Stimulated activated CD4-positive, alpha-beta T cell treated with anti-CD3 and anti-CD28 coated beads, Interleukin-15, amount 100 ng/mL, for 48 hours (primary cell): ENCODE measurements at regions not wholly inside any gene's neighbourhood (a gene's known extent, or its start where the extent isn't known, plus 50 kb on each side); places are given as distances from the start of the nearest gene placed in this dataset.
"Not testable (repeated sequence)": the region's sequence is repeated elsewhere in the genome, so short reads cannot be mapped to it uniquely, and the experiment has no call there.

Experiments
- DNase-seq, 2 donors: peaks; one replicate each; pipeline ENCODE4 v3.0.0-alpha.2; 2020; ENCODE audit warnings: low read depth in 2 of 2

DNA sequence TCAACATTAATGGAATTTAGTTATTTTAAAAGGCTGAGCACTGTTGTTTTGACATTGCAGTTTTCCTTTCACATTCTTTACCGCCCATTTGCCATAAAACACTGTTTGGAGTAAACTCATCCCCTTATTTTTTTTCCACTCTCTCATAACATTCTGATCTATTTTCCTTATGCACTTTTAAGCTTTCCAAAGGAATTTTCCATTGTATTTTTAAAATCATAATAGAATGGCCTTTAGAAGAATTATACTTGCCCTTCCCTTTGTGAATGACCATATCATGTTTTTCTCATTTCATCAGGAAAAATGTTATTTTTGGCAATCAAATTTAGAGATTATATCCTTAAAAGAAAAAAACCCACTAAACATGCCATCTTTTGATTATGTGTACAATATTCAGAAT, 1074.2 kb downstream of the STIM2 start:
- DNase-seq = no peak

- DNase-seq = no peak
These were observed 1086.2 kb downstream of the STIM2 start for GRCh38 chr4:27946799-27947198.

DNA sequence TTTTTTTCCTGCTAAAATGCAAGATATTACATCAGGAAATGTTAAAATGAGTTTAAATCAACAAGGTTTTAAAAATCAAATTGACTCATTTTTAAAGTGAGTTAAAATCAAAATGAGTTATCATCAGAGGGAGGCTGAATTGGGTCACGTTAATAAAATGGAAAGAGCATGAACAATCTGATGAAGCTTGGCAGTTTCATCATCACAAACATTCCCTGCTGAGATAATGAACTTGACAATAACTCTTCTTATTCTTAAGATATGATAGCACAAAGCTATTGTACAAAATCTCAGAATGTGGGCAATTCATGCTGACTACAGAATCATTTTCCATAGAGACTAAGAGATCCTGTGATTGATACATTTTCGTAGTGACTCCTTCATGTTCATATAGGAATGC, 1086.7 kb downstream of the STIM2 start:
- no peak for DNase-seq

DNA sequence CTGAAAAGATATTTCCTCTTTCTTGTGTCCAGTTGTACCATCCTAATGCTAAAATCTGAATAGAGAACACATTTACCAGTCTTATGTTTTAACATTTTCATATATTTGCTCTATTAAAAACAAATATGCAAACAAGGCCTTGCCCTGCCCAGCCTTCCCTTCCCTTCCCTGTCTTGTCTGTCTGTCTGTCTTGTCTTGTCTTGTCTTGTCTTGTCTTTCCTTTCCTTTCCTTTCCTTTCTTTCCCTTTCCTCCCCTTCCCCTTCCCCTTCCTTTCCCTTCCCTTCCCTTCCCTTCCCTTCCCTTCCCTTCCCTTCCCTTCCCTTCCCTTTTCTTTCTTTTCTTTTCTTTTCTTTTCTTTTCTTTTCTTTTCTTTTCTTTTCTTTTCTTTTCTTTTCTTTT, 1103.5 kb downstream of the STIM2 start:
- no peak for DNase-seq

DNA sequence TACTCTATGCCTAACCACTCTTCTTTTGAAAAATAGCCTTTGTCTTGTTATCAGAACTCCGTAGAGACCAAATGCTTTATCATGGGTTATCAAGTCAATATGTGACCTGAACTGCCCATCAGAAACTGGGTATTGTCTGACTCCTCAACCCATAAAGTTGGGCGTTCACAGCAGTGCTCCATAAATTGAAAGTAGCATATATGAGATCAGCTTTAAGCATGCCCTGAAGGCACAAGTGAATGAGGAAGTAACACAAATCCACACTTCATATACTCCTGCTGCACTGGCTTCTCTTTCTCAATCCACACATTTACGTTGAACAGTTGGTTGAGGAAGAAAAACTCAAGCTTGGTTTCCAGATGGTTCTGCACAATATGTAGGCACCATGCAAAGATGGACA, 1106.0 kb downstream of the STIM2 start:
- no peak for DNase-seq

DNA sequence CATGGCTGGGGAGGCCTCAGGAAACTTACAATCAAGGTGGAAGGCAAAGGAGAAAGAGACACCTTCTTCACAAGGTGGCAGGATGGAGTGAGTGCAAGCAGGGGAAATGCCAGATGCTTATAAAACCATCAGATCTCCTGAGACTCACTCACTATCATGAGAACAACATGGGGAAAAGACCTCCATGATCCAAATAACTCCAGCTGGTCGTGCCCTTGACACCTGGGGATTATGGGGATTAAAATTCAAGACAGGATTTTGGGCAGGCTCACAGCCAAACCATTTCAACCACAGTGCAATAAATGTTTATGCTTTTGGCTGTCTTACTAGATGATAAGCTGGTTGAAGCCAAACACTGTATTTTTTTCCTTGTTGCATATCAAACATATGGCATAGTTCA, 1112.4 kb downstream of the STIM2 start:
- DNase-seq = no peak

DNA sequence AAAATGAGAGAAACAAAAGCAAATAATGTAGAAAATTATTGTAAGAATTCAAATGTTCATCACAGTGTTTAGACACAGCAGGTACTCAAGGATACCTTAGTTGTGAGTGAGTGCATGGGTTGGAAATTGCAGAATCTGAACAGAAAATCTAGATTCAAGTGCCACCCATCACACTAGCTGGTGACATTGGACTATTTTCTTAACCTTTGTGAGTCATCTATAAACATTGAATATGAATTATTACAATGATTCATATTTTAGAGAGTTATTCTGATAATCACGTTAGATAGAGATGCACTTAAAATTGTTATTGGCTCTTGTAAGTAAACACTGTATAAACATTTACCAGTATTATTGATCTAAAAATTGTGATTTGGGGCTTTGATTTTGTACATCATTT, 1113.1 kb downstream of the STIM2 start:
- DNase-seq = no peak

DNA sequence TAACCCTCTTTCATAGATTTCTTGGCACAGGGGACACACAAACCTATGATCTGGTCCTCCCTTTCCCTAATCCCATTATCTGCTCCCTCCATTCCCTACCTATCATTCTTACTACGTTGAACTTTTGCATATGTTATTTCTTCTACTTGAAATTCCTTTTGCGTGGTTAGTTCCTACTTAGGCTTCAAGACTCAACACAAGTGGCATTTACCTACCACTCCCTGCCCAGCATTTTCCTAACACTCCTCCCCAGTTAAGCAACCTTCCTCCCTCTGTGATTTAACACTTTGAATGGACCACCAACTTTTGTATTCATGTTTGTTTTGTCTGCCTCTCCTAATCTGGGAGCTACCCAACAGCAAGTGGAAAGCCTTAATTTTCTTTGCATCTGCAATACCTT, 1113.7 kb downstream of the STIM2 start:
- DNase-seq = no peak

- not testable (repeated sequence) for DNase-seq
These were observed 1114.2 kb downstream of the STIM2 start for GRCh38 chr4:27974881-27975280.

DNA sequence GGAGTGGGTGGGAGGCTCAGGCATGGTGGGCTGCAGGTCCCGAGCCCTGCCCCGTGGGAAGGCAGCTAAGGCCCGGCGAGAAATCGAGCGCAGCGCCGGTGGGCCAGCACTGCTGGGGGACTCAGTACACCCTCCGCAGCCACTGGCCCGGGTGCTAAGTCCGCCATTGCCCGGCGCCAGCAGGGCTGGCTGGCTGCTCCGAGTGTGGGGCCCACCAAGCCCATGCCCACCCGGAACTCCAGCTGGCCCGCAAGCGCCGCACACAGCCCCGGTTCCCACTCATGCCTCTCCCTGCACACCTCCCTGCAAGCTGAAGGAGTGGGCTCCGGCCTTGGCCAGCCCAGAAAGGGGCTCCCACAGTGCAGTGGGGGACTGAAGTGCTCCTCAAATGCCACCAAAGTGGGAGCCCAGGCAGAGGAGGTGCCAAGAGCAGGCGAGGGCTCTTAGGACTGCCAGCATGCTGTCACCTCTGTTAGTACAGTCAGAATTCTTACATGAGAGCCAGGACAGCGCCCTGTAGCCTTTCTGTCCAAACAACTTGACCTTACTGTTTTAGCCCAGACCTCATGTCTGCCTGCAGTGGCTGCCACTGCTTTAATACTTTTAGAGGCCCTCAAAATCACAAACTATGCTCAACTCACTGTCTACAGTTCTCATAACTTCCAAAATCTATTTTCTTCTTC, 1117.9 kb downstream of the STIM2 start:
- DNase-seq = not testable (repeated sequence)

DNA sequence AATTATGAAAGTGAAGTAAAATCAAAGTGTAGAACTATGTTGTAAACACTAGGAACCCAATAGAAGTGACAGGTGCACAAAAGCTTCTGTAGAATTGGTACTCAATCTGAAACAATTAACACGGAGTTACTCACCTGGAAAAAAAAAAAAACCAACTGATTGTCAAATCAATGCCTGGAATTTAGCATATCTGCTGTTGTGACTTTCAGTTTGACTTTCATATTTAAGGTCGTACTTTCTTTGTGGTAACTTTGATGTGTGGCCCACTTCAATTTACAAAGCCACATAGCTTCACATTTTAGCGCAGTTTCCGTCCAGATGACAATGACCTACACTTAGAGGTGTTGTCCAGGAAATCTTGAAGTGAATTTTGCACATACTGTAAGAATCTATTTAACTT, 1124.9 kb downstream of the STIM2 start:
- no peak for DNase-seq

DNA sequence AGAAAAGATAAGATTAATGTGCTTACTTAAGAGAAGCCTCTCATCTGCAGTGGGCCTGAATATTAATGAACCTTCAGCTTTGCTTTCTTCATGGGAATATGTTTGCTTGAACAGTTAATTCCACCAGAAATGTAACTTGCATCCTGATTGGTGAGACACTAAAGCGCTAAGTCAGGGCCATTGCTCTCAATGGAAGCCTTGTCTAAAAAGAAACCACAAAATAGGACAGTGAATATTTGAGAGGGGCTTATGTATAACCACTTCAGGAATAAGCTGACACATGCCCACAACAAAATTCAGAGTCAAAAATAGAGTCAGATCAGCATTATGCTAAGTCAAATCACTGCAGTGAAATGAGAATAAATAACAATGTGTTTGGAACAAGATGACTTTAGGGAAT, 1125.8 kb downstream of the STIM2 start:
- DNase-seq = no peak

GRCh38 chr4:28001698-28002097, 1141.1 kb downstream of the STIM2 start:
- DNase-seq = no peak

DNA sequence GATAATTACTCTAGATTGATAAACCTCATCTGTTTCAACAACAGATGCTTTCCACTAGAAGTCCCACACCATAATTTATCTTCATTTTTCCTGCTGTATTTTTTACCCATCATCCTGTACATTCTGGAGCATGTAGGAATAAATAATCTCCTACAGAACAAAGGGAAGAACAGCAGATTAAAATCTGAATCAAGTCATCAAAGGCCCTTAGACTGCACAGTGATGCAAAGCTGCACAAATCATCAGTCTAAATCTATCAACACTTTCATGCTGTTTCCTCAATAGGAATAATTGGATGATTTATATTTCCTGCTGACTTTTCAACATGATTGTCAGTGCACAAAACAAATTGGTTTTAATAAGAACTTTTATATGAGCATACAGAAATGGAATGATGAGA, 1143.9 kb downstream of the STIM2 start:
- no peak for DNase-seq

- no peak for DNase-seq
These were observed 1145.4 kb downstream of the STIM2 start for GRCh38 chr4:28006021-28006420.

- no peak for DNase-seq
These were observed 1147.1 kb downstream of the STIM2 start for GRCh38 chr4:28007693-28008092.

- no peak for DNase-seq
These were observed 1148.9 kb downstream of the STIM2 start for GRCh38 chr4:28009541-28009940.

- no peak for DNase-seq
These were observed 1150.1 kb downstream of the STIM2 start for GRCh38 chr4:28010577-28011240.

- DNase-seq = no peak
These were observed 1153.8 kb downstream of the STIM2 start for GRCh38 chr4:28014469-28014868.

DNA sequence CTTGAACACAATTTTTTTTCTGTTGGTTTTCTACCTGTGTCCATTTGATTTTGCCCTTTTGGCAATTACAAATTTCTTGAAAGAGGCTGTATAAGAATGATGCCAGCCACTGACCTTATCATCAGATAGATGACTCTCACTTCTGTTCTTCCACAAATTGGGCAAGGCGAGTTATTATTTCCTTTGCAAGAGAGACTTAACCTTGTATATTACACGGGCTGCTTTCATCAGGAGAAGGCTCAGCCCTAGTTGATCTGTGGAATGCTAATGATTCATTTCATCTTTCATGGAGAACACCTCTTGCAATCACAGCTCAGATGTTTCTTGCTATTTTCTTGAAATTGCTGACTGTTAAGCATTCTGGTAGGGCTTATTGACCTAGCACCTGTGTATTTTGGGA, 1155.4 kb downstream of the STIM2 start:
- no peak for DNase-seq

- not testable (repeated sequence) for DNase-seq
These were observed 1177.6 kb downstream of the STIM2 start for GRCh38 chr4:28038253-28038652.

DNA sequence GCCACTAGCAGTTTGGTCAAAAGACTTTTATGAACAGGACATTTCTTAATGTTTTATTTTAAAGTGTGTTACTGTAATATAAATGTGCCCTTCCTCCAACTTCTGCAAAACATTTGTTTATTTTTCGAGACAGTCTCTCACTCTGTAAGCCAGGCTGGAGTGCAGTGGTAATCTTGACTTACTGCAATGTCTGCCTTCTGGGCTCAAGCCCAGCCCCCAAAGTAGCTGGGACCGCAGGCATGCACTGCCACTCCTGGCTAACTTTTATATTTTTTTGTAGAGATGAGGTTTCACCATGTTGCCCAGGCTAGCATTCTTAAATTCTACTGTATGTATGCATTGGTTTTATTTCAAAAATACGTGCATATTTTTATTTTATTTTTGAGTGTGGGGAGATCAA, 1201.9 kb downstream of the STIM2 start:
- no peak for DNase-seq

DNA sequence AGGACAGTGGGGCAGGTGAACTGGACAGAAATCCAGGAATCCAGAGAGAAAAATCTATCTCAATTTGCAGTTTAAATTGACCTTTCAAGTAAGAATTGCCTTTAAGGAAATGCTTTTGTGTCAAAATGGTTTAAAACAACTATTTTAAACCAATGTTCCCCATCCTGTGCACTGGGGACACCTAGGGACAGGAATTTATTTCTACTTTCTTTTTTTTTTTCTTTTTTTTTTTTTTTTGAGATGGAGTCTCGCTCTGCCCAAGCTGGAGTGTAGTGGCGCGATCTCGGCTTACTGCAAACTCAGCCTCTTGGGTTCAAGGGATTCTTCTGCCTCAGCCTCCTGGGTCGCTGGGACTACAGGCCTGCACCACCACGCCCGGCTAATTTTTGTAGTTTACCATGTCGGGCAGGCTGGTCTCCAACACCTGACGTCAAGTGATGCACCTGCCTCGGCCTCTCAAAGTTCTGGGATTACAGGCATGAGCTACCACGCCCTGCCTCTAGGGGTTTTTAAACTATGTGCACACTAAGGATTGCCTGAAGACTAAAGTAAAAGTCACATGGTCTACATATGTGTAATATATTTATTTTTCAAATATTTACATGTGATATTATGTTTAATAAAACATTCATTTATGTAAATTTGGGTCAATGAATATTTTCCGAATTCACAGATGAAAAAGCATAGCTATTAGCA, 1213.4 kb downstream of the STIM2 start:
- DNase-seq = no peak
